GM19467 (cell line): ENCODE measurements at regions not wholly inside any gene's neighbourhood (a gene's known extent, or its start where the extent isn't known, plus 50 kb on each side); places are given as distances from the start of the nearest gene placed in this dataset.

Experiments used
- ATAC-seq: cut with Tn5 transposase; IDR thresholded peaks from one replicate; pipeline ENCODE4 v1.9.1; 2021; ENCODE audit warnings: mild to moderate bottlenecking, moderate library complexity; ENCODE audit not compliant: unreplicated experiment

DNA sequence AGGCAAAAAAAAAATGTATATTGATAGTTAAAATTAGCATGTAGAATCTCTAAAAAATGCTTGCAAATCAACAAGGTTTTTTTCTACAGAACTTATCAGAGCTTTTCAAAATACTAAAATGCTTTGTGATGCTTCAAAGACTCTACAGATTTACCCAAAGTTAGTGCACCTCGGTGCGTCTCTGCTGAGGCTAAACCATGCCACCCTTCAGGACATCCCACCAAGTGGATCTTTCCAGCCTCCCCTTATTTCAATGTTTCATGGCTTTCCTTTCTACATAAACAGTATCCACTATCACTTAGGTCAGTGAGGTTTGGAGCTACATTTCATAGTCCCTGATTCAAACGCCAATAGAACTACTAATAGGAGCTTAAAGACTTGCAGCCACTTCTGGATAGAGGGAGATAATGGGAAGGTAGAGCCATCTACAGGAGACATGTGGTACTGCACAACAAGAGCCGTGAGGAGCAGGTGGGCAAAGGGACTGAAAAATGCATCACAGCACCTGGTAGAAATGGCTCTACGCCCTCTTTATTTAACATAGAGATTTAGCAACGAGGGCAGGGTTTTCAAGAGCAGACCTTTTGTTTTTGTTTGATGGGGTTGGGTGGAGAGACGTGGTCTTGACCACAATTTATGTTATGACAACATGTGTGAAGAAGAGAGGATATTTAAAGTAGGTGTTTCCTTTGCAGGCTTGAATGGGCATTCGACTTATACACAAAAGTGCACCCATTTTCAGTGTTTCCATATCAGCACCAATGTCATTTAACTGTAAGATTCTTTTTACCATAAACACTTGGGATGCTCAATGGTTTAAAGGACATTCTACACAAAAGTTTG lies 56.1 kb upstream of the SLC35G4 start:
- peak; percentile 67 for ATAC-seq

DNA sequence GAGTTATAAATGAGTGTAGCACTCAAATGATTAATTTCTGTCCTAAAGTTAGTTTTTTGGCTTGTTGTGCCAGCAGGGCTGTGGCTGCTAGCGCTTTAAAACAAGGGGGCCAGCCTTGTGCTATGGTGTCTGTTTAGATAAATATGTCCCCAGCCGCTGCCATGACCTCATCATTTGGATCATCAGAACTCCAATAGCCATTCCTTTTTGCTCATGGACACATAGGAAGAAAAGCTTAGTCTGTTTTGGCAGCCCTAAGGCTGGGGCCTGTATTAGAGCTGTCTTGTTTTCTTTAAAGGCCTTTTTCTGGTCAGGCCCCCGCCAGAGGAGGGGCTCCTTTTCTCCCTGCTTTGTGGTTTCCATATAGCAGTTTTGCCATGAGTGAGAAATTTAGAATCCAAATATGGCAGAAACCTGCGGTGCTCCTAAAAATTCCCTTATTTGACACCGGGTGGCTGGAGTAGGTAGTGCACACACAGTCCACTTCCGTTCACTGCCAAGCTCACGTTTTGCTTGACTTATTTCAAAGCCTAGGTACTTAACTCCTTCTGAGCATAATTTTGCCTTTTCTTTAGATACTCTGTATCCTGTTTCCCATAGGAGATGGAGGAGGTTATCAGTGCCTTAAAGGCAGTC lies 60.4 kb upstream of the SLC35G4 start:
- no peak for ATAC-seq

DNA sequence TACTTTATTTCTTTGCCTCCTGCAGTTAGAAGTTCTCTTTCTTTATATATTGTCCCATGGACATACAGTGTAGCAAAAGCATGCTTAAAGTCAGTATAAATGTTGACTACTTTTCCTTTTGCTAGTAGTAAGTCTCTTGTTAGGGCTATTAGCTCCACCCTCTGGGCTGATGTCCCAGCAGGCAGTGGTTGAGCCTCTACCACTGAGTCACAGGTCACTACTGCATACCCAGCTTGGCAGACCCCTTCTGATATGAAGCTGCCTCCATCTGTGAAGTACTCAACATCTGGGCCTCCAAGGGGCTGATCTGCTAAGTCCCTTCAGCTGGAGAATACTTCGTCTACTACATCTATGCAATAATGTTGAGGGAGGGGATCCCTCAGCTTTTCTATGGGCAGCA lies 61.0 kb upstream of the SLC35G4 start:
- ATAC-seq = no peak

DNA sequence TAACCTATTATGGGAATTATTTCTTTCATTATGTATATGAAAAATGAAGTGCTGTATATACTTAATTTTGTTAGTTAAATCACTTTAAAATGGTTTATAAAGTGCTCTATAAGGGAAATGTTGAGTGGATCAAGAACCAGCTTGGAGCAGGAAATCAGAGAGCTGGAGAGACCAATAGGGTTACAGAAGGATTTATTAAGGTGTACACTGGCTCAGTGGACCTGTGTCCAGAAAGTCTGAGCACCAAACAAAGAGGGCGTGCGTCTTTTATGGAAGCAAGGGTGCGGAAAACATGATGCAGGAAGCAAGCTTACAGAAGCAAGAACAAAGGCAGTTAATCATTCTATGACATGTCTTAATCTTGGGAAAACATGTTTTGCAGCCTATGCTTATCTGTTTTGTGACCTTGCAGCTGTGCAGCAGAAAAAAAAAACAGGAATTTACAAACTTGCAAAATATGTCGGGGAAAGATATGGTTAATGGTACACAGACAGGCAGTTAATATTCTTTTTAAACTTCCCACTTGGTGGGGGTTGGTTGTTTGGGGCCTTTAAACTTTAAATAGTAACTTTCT lies 65.2 kb upstream of the SLC35G4 start:
- no peak for ATAC-seq

DNA sequence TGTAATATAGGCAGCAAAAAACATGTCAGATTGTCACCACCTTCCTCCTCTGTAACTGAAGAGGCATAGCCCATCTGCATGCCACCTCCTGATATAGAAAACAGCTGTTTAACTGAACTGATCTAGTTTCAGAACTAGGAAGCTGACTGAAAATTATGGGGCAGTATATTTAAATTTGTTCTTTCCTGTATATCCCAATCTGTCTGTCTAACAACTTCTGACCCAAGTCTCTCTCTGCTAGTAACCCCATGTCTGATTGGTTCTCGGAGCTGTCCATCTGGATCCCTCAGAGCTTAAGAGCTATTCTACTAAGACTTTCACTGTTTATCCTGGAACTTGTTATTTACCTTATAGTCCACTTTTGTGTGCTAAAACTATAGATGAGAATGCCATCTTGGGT lies 68.2 kb upstream of the SLC35G4 start:
- ATAC-seq = no peak

DNA sequence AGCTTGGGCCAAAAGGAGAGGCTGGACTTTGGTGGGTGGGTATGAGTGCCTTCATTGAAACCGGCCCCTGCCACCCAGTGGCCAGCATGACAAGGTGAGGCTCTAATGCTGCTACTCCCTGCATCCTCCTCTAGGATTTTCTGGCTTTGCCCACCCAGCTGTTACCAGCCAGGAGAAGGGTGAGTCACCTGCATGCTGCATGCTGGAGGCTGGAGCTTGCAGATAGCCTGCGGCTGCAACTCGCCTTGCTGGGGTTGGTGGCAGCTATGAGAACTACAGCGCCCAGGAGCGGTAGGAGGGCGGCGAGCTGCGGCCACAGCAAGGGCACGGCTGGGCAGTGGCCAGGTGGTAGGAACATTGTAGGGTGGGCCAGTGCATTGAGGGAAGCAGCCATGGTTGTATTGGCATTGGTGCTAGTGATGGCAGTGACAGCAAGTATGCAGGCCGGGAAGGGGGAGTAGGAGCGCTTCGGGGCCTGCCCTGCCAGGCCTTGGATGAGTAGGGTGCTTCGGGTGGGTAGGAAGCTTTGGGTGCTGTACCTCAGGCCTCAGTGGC lies 75.4 kb upstream of the SLC35G4 start:
- no peak for ATAC-seq

DNA sequence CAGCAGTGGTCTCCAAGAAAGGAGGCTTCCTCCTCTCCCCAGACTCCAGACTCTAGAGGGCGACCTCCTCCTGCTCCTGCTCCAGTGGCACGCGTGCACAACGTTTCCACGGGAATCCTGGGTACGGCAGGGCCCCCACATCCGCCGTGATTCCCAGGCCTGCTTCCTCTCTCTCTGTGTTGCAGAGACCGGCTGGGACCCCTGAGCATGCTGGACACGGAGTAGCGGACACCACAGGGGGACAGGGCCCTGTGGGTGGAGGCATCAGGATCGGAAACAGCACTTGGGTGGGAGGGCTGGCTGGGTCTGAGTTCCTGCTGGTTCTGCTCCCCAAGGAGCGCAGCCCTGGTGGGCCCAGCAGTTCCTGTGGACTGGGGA lies 75.9 kb upstream of the SLC35G4 start:
- no peak for ATAC-seq

DNA sequence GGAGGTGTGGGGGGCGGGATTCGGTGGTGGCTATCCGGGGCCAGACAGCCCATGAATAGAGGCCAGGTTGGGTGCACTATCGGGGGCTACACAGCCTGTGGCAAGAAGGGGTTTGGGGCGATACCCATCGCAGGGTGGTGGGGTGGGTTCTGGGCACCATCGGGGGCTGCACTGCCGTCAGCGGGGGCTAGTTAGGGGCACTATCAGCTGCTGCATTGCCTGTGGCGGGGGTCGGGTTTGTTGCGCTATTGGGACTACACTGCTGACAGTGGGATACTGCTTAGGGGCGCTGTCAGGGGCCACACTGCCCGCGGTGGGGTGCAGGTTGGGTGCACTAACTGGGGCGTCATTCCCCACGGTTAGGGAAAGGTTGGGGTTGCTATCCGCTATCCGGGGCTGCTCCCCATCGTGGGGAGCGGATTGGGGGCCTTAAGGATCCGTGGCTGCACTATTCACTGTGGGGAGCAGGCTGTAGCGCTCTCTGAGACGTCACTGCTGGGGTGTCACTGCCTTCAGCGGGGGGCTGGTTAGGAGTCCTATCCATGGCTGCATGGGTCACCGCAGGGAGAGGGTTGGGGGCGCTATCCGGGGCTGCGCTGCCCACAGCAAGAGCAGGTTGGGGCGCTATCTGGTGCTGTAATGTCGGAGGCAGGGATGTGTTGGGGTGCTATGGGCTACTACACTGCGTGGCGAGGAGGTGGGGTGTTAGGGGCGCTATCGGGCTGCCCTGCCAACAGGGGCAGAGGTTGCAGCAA lies 76.5 kb upstream of the SLC35G4 start:
- ATAC-seq = no peak

DNA sequence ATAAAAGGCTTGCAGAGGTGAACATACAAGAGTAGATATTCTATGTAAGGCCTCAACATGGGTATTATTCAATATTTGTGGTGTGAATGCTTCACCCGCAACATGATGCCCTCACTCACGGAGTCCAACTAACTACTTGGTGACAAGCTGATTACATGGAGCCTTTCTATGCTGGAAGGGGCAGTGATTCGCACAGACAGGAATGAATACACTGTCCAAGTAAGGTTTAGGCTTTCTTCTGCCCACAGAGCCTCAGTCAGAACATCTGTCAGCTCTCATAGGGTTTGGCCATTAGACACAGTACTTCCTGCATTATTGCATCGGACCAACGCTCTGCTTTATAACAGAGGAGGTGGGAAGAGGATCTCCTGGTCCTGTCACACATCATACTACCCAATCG lies 80.3 kb upstream of the SLC35G4 start:
- ATAC-seq = no peak

DNA sequence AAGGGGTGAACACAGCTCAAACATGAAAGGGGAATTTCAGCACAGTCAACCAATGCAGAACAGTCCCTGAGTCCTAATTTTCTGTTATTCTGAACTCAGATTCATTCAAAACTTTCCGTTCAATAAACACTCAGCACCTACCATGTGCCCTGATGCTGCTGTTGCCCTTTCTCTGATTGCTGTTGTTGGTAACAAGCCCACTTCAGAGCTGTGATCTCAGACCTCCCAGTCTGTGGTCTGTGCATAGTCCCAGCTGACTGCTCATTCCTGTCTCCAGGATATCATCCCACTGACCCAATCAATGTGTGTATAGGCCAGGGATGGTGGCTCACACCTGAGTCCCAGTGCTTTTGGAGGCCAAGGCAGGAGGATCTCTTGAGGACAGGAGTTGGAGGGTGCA lies 82.7 kb upstream of the SLC35G4 start:
- ATAC-seq = no peak

DNA sequence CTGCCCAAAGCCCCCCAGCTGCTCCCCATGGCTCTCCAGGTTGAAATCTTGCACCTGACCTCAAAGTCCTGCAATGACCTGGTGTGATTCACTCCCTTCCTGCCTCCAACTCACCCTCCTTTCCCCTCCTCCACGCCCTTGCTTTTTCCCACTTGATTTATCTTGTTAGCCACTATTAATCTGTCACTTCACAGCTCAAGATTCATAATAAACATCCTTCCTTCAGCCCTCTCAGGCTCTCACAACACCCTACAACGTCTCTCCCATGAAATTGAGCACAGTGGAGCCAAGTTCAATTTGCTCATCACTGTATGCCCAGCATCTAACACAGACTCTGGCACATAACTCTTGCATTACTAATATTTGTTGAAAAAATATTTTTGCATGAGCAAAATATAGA lies 85.6 kb upstream of the SLC35G4 start:
- ATAC-seq = no peak

DNA sequence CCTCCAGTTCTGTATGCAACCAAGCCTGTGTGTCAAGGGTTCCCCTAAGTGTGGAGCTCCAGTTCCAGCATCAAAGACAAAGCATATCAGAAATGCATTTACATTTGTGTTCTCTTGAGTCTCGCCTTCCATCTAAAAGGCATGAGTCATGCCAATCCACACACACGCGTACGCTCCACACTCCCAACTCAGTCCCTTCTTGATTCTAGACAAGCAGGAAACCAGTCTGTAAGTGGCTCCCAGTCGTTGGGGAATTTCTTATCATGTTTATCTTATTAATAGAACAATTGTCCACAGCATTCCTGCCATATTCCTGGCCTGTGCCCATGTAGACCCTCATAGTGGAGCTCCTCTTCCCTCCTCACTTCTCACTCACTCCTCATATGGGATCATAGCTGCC lies 86.4 kb upstream of the SLC35G4 start:
- ATAC-seq = no peak

DNA sequence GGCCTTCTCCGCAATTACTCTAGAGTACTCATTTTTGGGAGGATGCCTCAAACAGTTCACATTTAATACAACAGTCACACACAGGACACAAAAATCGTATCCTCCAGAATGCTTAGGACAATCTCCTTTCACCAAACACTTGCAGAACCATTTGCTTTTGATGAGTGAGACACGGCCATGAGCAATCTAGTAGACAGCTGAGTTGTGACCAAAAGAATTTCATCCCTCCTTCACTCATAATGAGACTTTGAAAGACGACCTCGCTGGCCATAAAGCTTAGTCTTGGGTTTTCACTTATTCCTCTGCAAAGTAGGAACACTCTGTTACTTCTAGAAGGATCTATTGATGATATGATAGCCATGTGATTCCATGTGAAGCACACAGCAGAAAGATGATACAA lies 87.5 kb upstream of the SLC35G4 start:
- no peak for ATAC-seq

DNA sequence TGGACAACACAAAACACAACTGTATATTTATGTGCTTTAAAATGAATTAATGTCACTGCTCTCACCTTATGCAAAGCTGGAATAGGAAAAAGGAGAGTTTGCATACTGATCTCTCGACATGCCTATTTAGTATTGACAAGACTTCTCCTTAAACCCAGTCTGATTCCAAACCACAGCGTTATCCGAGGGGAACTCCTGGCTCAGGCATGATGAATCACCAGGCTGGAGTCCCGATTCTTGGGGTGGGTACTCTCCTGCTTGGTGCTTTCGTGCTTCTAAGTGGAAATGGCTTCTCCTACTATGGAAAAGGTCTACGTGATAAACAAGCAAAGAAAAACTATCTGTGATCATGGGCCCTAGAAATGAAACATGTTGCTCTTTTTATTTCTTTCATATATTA lies 88.9 kb upstream of the SLC35G4 start:
- ATAC-seq = no peak

DNA sequence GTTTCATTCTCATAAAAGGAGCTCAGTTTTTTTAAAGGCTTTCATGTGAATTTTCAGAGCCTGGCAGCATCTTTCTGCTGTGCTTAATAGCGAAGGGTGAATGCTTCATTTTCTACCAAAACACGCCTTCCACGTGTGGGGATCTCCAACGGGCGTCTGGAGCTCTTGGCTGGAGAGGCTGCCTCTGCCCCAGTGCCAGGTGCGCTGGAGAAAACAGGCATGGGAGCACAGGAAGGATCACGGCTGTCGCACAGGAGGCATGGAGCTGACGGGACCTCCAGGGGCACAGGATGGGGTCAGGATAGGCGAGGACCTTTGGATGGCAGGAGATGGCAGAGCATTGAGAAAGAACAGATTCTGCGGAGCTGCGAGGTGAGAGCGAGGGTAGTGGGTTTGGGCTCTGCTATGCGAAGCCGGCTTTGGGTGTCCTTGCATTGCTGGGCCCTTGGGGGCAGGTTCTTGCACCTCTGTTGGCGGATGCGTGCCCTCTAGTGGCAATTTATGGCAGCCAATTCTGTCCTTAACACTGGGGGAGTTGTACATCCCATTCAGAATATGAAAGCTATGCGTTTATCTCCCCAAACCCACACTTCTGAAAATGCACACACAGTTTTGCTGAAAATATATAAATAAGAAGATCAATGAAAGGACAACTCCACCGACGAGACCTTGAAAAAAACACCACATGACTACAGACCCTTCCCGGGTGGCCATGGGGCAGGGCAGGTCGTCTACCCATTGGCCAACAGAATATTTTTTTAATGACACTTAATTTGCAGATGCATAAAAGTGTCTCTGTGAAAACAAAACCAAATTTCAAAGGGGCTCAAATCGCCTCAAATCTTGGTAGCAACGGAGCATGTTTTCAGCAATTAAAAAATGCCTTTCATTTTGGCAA lies 90.4 kb upstream of the SLC35G4 start:
- ATAC-seq = peak; percentile 89

DNA sequence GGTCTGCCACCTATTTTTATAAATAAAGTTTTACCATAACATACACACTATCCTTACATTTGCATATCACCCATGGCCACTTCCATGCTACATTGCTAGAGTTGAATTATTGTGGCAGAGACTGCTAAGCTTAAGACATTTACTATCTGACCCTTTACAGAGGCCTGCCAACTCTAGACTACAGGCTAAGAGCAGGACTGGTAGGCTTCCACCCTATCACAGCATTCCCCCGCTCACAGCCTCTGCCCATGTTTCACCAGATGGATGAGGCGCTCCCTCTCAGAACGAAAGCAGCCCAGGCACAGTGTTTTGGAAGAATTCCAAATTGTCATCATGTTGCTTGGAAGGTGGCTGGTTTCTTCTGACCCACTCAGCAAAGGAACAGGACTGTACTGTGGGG lies 91.7 kb upstream of the SLC35G4 start:
- no peak for ATAC-seq

DNA sequence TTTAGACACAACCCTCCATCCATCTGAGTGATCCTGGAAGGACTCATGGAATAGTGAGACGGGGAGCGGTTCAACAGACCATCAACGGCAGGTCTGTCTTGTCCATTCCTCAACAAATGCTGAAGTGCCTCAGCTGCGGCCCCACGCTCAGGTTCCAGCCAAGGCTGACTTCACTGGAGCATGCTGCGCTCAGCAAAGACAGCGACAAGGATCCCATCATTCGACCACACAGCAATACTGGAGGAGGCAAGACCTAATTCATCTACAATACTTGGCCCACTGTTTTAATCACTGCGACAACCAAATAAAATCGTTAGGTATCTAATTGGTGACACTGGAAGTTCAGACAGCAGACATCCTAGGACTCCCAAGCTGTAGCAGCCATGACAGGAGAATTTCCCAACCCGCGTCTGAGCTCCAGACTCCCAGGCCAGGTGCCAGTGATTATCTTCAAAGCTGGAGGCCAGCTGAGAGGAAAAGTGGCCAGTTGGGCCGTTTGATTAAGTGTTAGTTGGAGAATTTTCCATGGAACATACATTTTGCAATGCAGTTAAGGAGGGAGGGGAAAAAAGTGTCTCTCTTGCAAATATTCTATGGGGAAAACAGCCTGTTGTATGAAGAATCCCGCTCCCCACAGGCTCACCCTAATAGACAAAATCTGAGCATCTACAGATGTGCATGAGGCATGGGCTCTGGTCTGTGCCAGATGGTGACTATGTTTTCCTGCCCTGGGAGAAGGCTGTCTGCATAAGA lies 92.5 kb upstream of the SLC35G4 start:
- ATAC-seq = no peak

DNA sequence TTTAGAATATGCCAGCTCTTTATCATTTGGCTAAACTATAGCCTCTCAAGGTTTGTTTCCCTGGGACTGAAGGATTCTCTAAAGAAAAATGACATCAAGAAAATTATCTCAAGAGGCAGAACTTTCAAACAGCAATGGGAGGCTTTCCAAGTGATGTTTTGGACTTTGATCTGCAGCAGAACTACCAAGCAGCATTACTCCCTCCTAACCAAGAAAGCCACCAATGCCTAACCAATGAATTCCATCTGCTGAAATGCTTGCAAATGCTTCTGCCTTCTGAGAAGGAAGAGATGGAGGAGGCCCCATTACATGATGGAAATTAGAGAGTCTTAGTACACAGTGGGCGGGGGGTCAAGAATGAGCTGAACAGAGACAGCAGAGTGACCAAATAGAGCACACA lies 95.1 kb upstream of the SLC35G4 start:
- no peak for ATAC-seq
